CD14-positive monocyte (primary cell): ENCODE measurements at regions not wholly inside any gene's neighbourhood (a gene's known extent, or its start where the extent isn't known, plus 50 kb on each side); places are given as distances from the start of the nearest gene placed in this dataset.

Experiments
- DNase-seq, 3 donors: peaks; one replicate each; pipeline ENCODE4 v3.0.0-alpha.2; 2011 to 2022
- H2AFZ ChIP-seq: 2 replicates; pipeline ENCODE4 v1.6.0; 2012; ENCODE audit warnings: mild to moderate bottlenecking, low read depth, low read length, inconsistent platforms; ENCODE audit not compliant: insufficient read depth, poor library complexity, severe bottlenecking
- H3K27ac ChIP-seq, 2 donors: 1 replicate in 1 of 2; 2 replicates in 1 of 2; pipeline ENCODE4 v1.5.1; 2012 to 2013; ENCODE audit warnings: low read length in 2 of 2, control low read depth in 1 of 2, inconsistent platforms in 1 of 2, low read depth in 1 of 2, mild to moderate bottlenecking in 1 of 2
- H3K27me3 ChIP-seq, 2 donors: one replicate each; pipeline versions ENCODE4 v1.6.0 to v1.6.1; 2011 to 2013; ENCODE audit warnings: low read length in 2 of 2; ENCODE audit not compliant: control insufficient read depth in 2 of 2, insufficient read depth in 2 of 2
- H3K36me3 ChIP-seq, 2 donors: replicated peaks in 1 of 2; 1 replicate in 1 of 2; 2 replicates in 1 of 2; pipeline versions ENCODE4 v1.5.1 to v1.6.1; 2012 to 2013; ENCODE audit warnings: low read length in 2 of 2, control low read depth in 1 of 2, inconsistent platforms in 1 of 2, mild to moderate bottlenecking in 1 of 2; ENCODE audit not compliant: insufficient read depth in 2 of 2, control insufficient read depth in 1 of 2
- H3K4me1 ChIP-seq, 2 donors: 1 replicate in 1 of 2; 2 replicates in 1 of 2; pipeline versions ENCODE4 v1.5.1 to v1.6.1; 2012 to 2013; ENCODE audit warnings: low read length in 2 of 2, control low read depth in 1 of 2, inconsistent platforms in 1 of 2, mild to moderate bottlenecking in 1 of 2, moderate library complexity in 1 of 2; ENCODE audit not compliant: insufficient read depth in 2 of 2, control insufficient read depth in 1 of 2
- H3K4me2 ChIP-seq: replicated peaks from 2 replicates; pipeline ENCODE3; 2012; ENCODE audit warnings: low read length, moderate library complexity, mild to moderate bottlenecking; ENCODE audit not compliant: poor library complexity, severe bottlenecking; ENCODE audit errors: extremely low read depth
- H3K4me3 ChIP-seq, 3 experiments: fragments of 200-600 bp in 1 of 3; sonication (generic) in 1 of 3; replicated peaks in 1 of 3; 1 replicate in 2 of 3; 2 replicates in 1 of 3; pipeline ENCODE4 v1.5.1; 2011 to 2013; ENCODE audit warnings: low read length in 3 of 3, mild to moderate bottlenecking in 3 of 3, control low read depth in 2 of 3, low read depth in 2 of 3, inconsistent platforms in 1 of 3, moderate library complexity in 1 of 3
- H3K79me2 ChIP-seq: 2 replicates; pipeline ENCODE4 v1.6.0; 2012; ENCODE audit warnings: mild to moderate bottlenecking, control low read depth, inconsistent platforms, low read length, moderate library complexity; ENCODE audit not compliant: insufficient read depth
- H3K9ac ChIP-seq: 2 replicates; pipeline ENCODE4 v1.6.0; 2017; ENCODE audit warnings: low read length, mild to moderate bottlenecking; ENCODE audit not compliant: insufficient read depth, poor library complexity, severe bottlenecking
- H3K9me3 ChIP-seq, 2 donors: replicated peaks in 1 of 2; 1 replicate in 1 of 2; 2 replicates in 1 of 2; pipeline versions ENCODE4 v1.5.1 to v1.6.1; 2012 to 2013; ENCODE audit warnings: low read length in 2 of 2, control low read depth in 1 of 2; ENCODE audit not compliant: control insufficient read depth in 1 of 2, insufficient read depth in 1 of 2
- H4K20me1 ChIP-seq: 2 replicates; pipeline ENCODE4 v1.6.0; 2012; ENCODE audit warnings: mild to moderate bottlenecking, low read length, control low read depth, moderate library complexity; ENCODE audit not compliant: insufficient read depth
- H3K27ac Mint-ChIP-seq, 7 donors: one replicate each; pipeline ENCODE4 v1.8.0; 2020; ENCODE audit warnings: mild to moderate bottlenecking in 7 of 7, mixed read lengths in 7 of 7, moderate library complexity in 6 of 7, inconsistent platforms in 2 of 7
- H3K27me3 Mint-ChIP-seq, 3 donors: one replicate each; pipeline ENCODE4 v1.8.0; 2021 to 2022; ENCODE audit warnings: low read depth in 3 of 3, mild to moderate bottlenecking in 3 of 3, mixed read lengths in 3 of 3, moderate library complexity in 3 of 3, inconsistent platforms in 1 of 3
- H3K36me3 Mint-ChIP-seq, 2 donors: one replicate each; pipeline ENCODE4 v1.8.0; 2020; ENCODE audit warnings: mixed read lengths in 2 of 2, inconsistent platforms in 1 of 2, mild to moderate bottlenecking in 1 of 2
- H3K4me1 Mint-ChIP-seq: one replicate; pipeline ENCODE4 v1.8.0; 2020; ENCODE audit warnings: mild to moderate bottlenecking, mixed read lengths
- H3K4me3 Mint-ChIP-seq, 2 donors: one replicate each; pipeline ENCODE4 v1.8.0; 2020; ENCODE audit warnings: mild to moderate bottlenecking in 2 of 2, mixed read lengths in 2 of 2, moderate library complexity in 1 of 2
- H3K9me3 Mint-ChIP-seq, 7 donors: one replicate each; pipeline ENCODE4 v1.8.0; 2020 to 2022; ENCODE audit warnings: mixed read lengths in 7 of 7, mild to moderate bottlenecking in 6 of 7, moderate library complexity in 6 of 7, inconsistent platforms in 2 of 7
- WGBS: methylation state at CpG from one replicate; pipeline ENCODE4 v1.1.5; 2013; ENCODE audit warnings: missing lambda C conversion rate; ENCODE audit not compliant: insufficient coverage; 5-methylcytosine and 5-hydroxymethylcytosine counted together
- intact Hi-C, 2 donors: fragments of 100-400 bp; cut with micrococcal nuclease; formaldehyde crosslinking; loops; one replicate each; pipeline versions ENCODE4 v1.15.0 to v1.15.1; 2023
- TF ChIP-seq, protein P1 (sequence below): fragments of 200-600 bp; IDR thresholded peaks from one replicate; pipeline ENCODE4 v1.8.0; 2022; ENCODE audit warnings: antibody characterized with exemption, mild to moderate bottlenecking

GRCh38 chr13:63671296-63671695 lies 2255.6 kb upstream of the PCDH20 start:
- Histone ChIP-seq H3K4me1 (no peaks in the 10 kb centered on the region), H3K4me3 (no peak overlapping the region), H3K27ac (no peak overlapping the region), H3K79me2 (no peaks in the 10 kb centered on the region), H3K4me2 (no peak overlapping the region), H3K27me3 (no peaks in the 10 kb centered on the region), H4K20me1 (no peaks in the 10 kb centered on the region), H3K9ac (no peak overlapping the region), H3K9me3 (no peaks in the 10 kb centered on the region), H2AFZ (no peak overlapping the region), H3K36me3 (no peaks in the 10 kb centered on the region)
- DNase-seq, result no peak
- Mint-ChIP-seq H3K4me1 (no peaks in the 10 kb centered on the region), H3K9me3 (peaks cover 0 to 2% (median 0%) of the 10 kb centered on the region in 7 donors), H3K27me3 (peaks cover 0 to 2% (median 0%) of the 10 kb centered on the region in 3 donors), H3K4me3 (no peak overlapping the region), H3K36me3 (no peaks in the 10 kb centered on the region), H3K27ac (no peak overlapping the region)
- TF ChIP-seq, protein P1, sequence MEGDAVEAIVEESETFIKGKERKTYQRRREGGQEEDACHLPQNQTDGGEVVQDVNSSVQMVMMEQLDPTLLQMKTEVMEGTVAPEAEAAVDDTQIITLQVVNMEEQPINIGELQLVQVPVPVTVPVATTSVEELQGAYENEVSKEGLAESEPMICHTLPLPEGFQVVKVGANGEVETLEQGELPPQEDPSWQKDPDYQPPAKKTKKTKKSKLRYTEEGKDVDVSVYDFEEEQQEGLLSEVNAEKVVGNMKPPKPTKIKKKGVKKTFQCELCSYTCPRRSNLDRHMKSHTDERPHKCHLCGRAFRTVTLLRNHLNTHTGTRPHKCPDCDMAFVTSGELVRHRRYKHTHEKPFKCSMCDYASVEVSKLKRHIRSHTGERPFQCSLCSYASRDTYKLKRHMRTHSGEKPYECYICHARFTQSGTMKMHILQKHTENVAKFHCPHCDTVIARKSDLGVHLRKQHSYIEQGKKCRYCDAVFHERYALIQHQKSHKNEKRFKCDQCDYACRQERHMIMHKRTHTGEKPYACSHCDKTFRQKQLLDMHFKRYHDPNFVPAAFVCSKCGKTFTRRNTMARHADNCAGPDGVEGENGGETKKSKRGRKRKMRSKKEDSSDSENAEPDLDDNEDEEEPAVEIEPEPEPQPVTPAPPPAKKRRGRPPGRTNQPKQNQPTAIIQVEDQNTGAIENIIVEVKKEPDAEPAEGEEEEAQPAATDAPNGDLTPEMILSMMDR, result no peak
- intact Hi-C loops, result no loop called here

DNA sequence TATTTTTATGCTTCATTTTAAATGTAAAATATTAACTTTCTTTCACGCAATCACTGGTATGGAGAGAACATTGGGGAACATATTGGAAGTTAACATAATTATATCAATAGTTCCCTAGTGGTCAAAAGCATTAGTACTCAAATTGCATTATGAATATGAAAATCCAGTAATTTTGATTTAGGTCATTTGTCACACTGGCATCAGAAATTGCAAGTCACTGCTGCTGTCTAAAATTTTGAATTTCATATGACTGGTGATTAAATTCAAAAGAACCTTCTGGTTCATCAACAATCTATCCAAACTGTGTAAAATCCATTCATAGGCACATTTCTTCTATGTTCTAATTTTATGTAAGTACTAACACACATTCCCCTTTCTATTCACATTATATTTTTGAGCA lies 2235.7 kb upstream of the PCDH20 start:
- no peak overlapping the region for H3K4me3 Mint-ChIP-seq
- intact Hi-C loops, result no loop called here
- TF ChIP-seq, protein P1, result no peak

More for the DNA sequence above, 2235.7 kb upstream of the PCDH20 start:
- Histone ChIP-seq H3K9ac (no peak overlapping the region), H2AFZ (no peak overlapping the region), H3K79me2 (no peaks in the 10 kb centered on the region), H3K9me3 (peaks cover 0 to 3% of the 10 kb centered on the region in 2 donors), H4K20me1 (no peaks in the 10 kb centered on the region), H3K27ac (no peak overlapping the region), H3K4me3 (no peak overlapping the region), H3K4me2 (no peak overlapping the region), H3K36me3 (no peaks in the 10 kb centered on the region), H3K27me3 (no peaks in the 10 kb centered on the region), H3K4me1 (no peaks in the 10 kb centered on the region)
- WGBS, result no CpG with 5 or more reads among the region's 1 CpG
- H3K4me1 Mint-ChIP-seq, result no peaks in the 10 kb centered on the region
- H3K36me3 Mint-ChIP-seq, result no peaks in the 10 kb centered on the region
- H3K27me3 Mint-ChIP-seq, result no peaks in the 10 kb centered on the region
- no peak overlapping the region for H3K27ac Mint-ChIP-seq
- DNase-seq, result no peak
- H3K9me3 Mint-ChIP-seq, result peaks cover 0 to 7% (median 3%) of the 10 kb centered on the region in 7 donors
